Glomerular visceral epithelial cell (primary cell): ENCODE measurements at regions not wholly inside any gene's neighbourhood (a gene's known extent, or its start where the extent isn't known, plus 50 kb on each side); places are given as distances from the start of the nearest gene placed in this dataset.
A peak's percentile ranks its signal among the peaks of the same experiment; 100 is the strongest.
"Not testable (repeated sequence)": the region's sequence is repeated elsewhere in the genome, so short reads cannot be mapped to it uniquely, and the experiment has no call there.

Experiments
- DNase-seq: peaks from one replicate; pipeline ENCODE4 v3.0.0-alpha.2; 2016; ENCODE audit errors: extremely low spot score

DNA sequence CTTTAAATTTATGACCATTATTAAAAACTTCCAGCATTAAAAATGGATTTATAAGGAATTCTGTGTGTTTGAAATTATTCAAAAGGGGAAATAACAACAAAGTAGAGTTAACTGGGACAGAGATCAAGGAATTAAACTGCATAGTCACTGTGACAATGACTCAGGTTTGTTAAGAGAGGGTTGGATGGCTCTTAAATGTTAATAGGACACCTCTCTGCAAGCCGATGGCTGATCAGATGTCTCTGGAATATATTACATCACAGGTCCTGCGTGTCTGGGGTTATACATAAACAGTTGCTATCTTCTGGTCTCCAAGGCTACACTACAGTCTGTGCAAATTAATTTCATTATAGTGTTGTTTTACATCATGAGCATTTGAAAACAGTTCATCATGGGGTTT, 574.3 kb downstream of the COL12A1 start:
- no peak for DNase-seq

GRCh38 chr6:74626288-74626687, 579.6 kb downstream of the COL12A1 start:
- DNase-seq: no peak

- no peak for DNase-seq
Observed at GRCh38 chr6:74623027-74623426, 582.8 kb downstream of the COL12A1 start.

DNA sequence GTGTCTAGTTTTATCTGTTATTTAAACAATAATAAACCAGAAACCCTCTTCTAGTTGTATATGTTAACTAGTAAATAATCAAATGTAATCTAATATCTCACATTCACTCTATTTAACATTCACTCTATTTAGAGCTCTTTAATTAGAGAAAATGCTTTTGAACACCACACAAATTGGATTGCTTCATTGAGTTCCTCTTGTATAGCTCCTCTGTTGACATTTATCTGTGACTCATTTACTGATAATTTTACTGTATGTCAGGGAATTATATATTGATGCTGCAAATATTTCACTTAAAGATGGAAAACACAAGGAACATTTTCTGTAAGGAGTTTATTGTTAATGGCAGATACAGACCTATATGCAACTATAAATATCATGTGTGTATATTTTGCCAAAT, 594.6 kb downstream of the COL12A1 start:
- no peak for DNase-seq

- no peak for DNase-seq
Observed at GRCh38 chr6:74610352-74610751, 595.5 kb downstream of the COL12A1 start.

GRCh38 chr6:74609871-74610270, 596.0 kb downstream of the COL12A1 start:
- DNase-seq: no peak

DNA sequence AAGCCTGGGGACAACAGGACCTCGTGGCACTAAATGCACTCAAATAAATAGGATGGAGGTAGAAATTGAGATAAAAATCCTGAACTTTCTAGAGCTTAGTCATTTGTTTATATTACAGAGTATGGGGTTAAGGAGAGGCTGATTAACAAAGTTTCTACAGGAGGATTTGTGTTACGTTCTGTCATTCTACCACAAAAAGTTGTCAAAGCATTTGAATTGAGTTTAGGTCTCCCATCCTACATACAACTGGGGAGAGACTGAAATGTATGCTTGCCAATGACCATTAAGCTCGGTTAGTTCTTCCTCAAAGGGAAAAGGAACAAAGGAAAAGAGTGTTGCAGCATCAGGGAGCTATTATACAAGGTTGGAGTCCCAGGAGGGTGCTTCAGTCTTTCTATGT, 597.9 kb downstream of the COL12A1 start:
- no peak for DNase-seq

GRCh38 chr6:74607468-74607867, 598.4 kb downstream of the COL12A1 start:
- DNase-seq: no peak

- peak; percentile 82 for DNase-seq
Observed at GRCh38 chr6:74606582-74607071, 599.2 kb downstream of the COL12A1 start.

- DNase-seq: no peak
Observed at GRCh38 chr6:74605922-74606581, 599.8 kb downstream of the COL12A1 start.

- no peak for DNase-seq
Observed at GRCh38 chr6:74604279-74604678, 601.6 kb downstream of the COL12A1 start.

DNA sequence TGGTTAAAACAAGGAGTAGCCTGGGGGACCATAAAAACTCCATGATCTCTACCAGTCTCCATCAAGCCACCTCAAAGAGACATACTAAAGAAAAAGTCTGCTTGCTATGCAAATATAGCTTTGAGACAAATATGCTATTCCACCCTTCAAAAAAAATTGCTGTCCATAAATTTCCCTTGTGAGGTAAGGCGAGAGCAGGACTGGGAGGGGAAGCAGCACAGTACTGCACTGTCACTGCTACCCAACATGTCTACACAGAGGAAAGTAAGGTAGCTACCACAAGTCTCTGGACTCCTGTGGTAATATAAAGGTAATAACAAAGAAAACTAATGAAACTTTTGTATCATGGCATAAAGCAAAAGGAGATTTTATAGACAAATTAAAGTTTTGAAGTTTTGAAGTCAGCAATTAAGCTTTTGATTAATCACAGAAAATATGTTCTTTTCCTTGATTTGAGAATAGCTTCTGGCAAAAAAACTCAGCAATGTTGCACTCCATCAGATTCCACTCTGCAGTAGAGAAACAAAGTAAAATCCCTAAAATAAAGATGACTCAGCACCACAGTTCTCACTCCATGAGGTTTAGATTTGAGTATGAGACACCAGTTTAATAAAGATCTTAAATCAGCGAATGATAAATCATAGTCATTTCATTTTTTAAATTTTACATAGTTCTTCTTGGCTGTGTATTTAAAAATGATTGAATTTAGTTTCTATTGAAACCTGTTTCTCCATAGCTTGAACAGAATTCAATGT, 602.4 kb downstream of the COL12A1 start:
- no peak for DNase-seq

GRCh38 chr6:74602206-74602605, 603.6 kb downstream of the COL12A1 start:
- DNase-seq: no peak

DNA sequence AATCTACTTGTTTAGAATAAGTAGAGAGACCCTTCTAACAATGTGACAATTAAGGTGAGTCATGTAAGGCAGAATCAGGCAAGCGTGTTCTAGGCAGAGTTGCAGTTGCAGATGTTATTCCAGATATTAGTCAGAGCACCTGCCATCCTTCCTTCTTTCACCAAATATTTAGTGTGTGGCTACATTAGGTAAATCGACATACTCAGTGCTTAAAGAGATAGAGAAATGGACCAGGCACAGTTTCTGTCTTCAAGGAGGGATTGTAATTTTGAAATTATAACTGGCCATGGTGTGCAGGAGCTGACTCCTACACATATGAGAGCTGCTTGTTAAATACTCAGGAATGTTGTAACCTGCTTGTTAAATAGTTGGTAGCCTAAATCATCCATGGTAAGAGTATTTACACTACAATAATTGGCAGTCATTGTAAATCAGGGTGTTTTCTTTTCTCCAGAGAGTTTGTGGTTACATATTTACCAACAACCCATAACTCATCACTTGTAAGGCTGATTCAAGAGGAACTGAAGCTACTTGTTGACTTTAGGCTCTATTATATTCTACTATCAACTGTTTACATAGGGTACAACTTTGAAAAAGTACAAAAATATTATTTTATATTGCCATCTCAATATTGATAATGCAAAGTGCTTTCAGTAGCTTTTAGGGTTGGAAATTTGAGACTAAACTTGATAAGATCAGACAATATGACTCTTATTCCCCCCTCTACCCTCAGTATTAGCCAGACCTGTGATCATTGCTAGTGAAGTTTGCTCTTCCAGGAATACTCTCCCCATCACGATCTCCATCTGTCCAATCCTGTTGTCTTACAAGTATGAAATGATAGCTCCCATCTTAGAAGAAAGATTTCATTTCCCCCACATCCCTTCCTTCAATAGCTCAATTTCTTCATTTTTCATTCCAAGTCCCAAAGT, 607.1 kb downstream of the COL12A1 start:
- peak; percentile 38 for DNase-seq

DNA sequence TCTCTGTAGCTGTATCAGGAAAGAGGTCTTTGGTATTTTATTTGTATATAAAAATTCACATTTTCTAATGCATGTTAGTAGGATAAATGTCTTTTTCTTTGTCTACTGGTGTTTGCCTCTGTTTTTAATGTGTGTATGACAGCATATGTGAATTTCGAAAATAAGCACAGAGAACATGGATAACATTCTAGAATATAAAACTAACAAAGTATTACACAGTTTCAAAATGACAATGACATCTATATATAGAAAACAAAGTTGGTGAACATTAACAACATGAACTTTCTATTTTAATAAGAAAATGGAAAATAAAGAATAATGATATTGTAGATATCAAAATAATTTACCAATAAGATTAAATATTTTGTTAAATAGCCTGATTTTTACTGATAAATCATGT, 608.0 kb downstream of the COL12A1 start:
- no peak for DNase-seq

DNA sequence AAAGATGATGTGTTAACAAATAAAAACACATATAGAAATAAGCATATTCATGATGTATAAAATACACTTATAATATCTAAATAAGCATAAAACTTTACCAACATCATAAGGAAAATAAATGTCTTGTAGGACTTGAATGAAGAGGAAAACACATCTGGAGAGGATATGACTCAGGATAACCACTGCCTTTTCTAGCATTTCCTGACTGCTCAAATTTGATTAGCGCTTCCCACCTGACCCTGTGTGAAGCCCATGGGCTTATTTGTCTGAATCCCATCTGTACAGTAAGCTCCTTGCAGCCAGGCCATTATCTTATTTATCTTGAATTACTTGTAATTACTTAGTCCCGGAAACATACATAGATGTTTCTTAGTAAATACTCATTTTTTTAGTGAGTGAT, 608.6 kb downstream of the COL12A1 start:
- no peak for DNase-seq

DNA sequence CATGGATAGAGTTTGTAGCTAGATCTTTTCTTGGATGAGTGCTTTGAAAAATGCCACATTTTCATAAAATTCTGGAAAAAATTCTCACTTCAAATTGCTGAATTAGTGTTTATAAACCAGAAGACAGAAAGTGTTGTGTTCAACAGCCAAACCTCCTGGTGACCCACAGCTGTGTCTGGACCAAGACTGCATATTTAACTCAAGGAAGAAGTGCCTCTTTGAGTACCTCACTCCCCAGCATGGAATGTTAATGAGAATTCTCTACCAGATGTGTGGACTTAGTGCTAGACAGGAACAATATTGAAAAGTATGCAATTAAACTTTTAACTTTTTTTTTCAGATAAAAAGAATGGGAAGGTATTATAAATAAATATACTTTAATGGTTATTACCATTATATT, 609.3 kb downstream of the COL12A1 start:
- no peak for DNase-seq

DNA sequence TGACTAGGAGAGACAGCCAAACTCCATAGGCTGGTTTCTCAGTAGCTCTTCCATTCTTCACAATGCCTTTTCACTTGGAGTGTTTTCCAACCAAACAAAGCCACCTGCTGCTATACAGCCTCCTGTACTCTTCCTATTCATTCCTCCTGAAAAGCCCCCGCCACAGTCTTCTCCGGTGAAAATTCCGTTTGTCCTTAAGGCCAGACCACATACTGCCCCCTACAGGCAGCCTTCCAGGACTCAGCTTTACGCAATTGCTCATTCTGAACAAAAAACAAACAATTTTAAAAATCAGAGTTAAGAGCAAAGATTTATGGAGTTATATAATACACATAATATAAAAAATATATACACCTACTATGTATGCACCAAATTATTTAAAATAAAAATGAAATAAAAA, 611.5 kb downstream of the COL12A1 start:
- DNase-seq: not testable (repeated sequence)

DNA sequence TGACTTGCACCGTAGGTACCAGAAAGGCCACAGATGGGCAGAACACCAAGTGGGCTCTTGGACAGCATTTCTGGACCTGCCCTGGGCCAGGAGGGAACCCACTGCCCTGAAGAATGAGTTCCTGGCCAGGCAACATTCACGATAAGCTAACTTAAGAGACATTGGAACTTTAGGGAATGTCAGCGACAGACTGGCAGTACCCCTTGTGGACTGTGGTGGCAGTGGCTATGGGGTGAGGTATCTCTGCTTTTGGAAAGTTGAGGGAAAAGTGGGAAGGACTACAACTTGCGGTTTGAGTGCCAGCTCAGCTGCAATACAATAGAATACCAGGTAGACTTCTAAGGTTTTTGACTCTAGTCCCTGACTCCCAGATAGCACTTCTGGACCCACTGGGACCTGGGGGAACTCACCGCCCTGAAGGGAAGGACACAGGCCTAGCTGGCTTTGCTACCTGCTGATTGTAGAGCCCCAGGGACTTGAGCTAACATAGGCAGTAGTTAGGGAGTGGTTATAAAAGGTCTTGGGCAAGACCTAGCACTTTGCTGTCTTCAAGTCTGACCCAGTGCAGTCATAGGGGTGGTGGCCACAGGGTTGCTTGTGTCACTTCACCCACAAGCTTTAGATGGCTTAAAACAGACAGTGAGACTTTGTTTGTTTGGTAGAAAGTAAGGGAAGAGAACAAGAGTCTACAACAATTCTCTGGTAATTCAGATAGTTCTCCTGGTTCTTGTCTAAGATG, 617.6 kb downstream of the COL12A1 start:
- DNase-seq: no peak

GRCh38 chr6:74587386-74587785, 618.5 kb downstream of the COL12A1 start:
- no peak for DNase-seq

DNA sequence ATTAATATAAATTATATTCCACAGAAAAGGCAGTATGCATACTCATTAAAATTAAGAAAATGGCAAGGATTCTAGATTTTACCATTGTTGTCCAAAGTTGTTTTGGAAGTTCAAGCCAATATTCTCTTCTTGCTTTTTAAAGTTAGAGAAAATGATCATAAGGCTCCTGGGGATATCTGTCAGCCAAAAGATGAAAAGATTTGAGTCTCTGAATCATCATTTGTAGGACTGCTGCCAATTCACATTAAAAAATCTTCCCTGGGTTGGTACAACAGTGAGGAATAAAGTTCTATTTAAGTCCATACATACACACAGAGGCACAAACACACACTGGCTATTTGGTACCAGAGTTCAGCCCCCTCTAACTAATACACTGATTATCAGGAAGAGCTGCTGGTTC, 620.1 kb downstream of the COL12A1 start:
- DNase-seq: no peak

DNA sequence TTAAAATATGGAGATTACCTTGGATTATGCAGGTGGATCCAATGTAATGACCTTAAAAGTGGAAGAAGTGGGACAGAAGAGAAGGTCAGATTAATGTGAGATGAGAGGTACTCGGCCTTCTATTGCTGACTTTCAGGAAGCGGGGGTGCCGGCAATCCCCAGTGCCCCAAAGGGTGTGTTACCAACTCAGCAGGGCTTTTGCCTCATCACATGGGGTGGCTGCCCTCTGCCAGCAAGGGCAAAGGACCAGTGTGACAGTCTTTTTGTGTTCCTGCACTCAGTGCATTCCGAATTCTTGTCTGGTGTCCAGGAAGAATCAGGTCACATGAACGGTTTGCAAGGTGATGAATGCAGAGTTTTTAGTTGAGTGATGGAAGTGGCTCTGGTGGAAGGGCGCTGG, 624.2 kb downstream of the COL12A1 start:
- no peak for DNase-seq
